GM12878 (cell line): ENCODE measurements at regions not wholly inside any gene's neighbourhood (a gene's known extent, or its start where the extent isn't known, plus 50 kb on each side); places are given as distances from the start of the nearest gene placed in this dataset.

Experiments
- ATAC-seq: fragments of 200-7000 bp; cut with Tn5 transposase; 3 replicates; pipeline ENCODE4 v1.9.1; 2020; ENCODE audit warnings: mild to moderate bottlenecking, moderate library complexity
- BruUV-seq: library from RNA; stranded (reverse); fragments of 400-500 nt; replicated peaks from 2 replicates; lab custom pipeline; 2021; lab: Mats Ljungman, UMichigan
- CTCF ChIA-PET: fragments of 300-600 bp; sonication (Branson Sonifier 250); formaldehyde crosslinking; extraction: SDS; loops from one replicate; lab custom pipeline; 2021; ENCODE audit warnings: inconsistent platforms; lab: Yijun Ruan, JAX
- POLR2A ChIA-PET: fragments of 350-600 bp; formaldehyde crosslinking; extraction: SDS; loops from one replicate; lab custom pipeline; 2021; ENCODE audit warnings: inconsistent platforms; lab: Charles Lee
- RAD21 ChIA-PET: fragments of 300-600 bp; sonication (Branson Sonifier 250); formaldehyde crosslinking; loops from one replicate; lab custom pipeline; 2023; ENCODE audit warnings: antibody characterized with exemption; ENCODE audit not compliant: unreplicated experiment; lab: Charles Lee
- SMC1A ChIA-PET: fragments of 300-600 bp; sonication (Branson Sonifier 250); formaldehyde crosslinking; loops from one replicate; lab custom pipeline; 2023; ENCODE audit not compliant: unreplicated experiment, uncharacterized antibody; lab: Charles Lee
- DNase-seq: peaks from one replicate; pipeline ENCODE4 v3.0.0-alpha.2; 2011; ENCODE audit warnings: low read depth, low spot score
- FAIRE-seq: peaks from 3 replicates; lab custom pipeline; 2011; peaks lifted over from hg19 to GRCh38; lab: Jason Lieb, UNC
- H2AFZ ChIP-seq: 2 replicates; pipeline ENCODE4 v1.6.0; 2011; ENCODE audit warnings: low read depth, low read length, control low read depth; ENCODE audit not compliant: control insufficient read depth
- H3K27ac ChIP-seq: 2 replicates; pipeline ENCODE4 v1.5.1; 2011; ENCODE audit warnings: control low read depth; ENCODE audit not compliant: control insufficient read depth, insufficient read depth
- H3K27me3 ChIP-seq, 2 experiments: replicated peaks in 1 of 2; 2 replicates each; pipeline versions ENCODE4 v1.6.0 to v1.6.1; 2011; ENCODE audit warnings: low read length in 1 of 2; ENCODE audit not compliant: control insufficient read depth in 2 of 2, insufficient read depth in 2 of 2
- H3K36me3 ChIP-seq, 2 experiments: 2 replicates each; pipeline ENCODE4 v1.5.1; 2011; ENCODE audit warnings: low read length in 1 of 2; ENCODE audit not compliant: control insufficient read depth in 2 of 2, insufficient read depth in 2 of 2
- H3K4me1 ChIP-seq: 2 replicates; pipeline ENCODE4 v1.6.1; 2011; ENCODE audit warnings: mild to moderate bottlenecking, low read length, moderate library complexity, mixed read lengths; ENCODE audit not compliant: control insufficient read depth, insufficient read depth
- H3K4me2 ChIP-seq: 2 replicates; pipeline ENCODE4 v1.6.0; 2011; ENCODE audit warnings: control low read depth; ENCODE audit not compliant: control insufficient read depth, insufficient read depth
- H3K4me3 ChIP-seq: fragments of 200-600 bp; sonication (generic); 2 replicates; pipeline ENCODE4 v1.5.1; 2016
- H3K79me2 ChIP-seq: 2 replicates; pipeline ENCODE4 v1.6.0; 2011; ENCODE audit warnings: low read length; ENCODE audit not compliant: control insufficient read depth, insufficient read depth
- H3K9ac ChIP-seq: 2 replicates; pipeline ENCODE4 v1.8.0; 2011; ENCODE audit warnings: low read length, control low read depth, mixed read lengths; ENCODE audit not compliant: control insufficient read depth, insufficient read depth
- H3K9me3 ChIP-seq: replicated peaks from 3 replicates; pipeline ENCODE4 v1.5.1; 2011; ENCODE audit warnings: mild to moderate bottlenecking, low read length; ENCODE audit not compliant: control insufficient read depth, insufficient read depth
- H4K20me1 ChIP-seq: 2 replicates; pipeline ENCODE4 v1.6.0; 2011; ENCODE audit not compliant: control insufficient read depth, insufficient read depth
- CHD4 ChIP-seq: fragments of 200-600 bp; sonication (generic); IDR thresholded peaks from 2 replicates; pipeline ENCODE4 v1.6.1; 2016; ENCODE audit warnings: mild to moderate bottlenecking
- EZH2 ChIP-seq: IDR thresholded peaks from 2 replicates; pipeline ENCODE4 v1.6.1; 2012; ENCODE audit warnings: low read depth, mild to moderate bottlenecking, control low read depth, inconsistent platforms, low read length, borderline replicate concordance; ENCODE audit not compliant: control insufficient read depth
- RB1 ChIP-seq: fragments of 450-650 bp; formaldehyde crosslinking; IDR thresholded peaks from 2 replicates; pipeline ENCODE4 v1.6.1; 2017; ENCODE audit warnings: mild to moderate bottlenecking, borderline replicate concordance
- RELA ChIP-seq: fragments of 450-650 bp; IDR thresholded peaks from 2 replicates; pipeline ENCODE4 v1.8.0; 2014; ENCODE audit warnings: borderline replicate concordance; ENCODE audit not compliant: partially characterized antibody
- SMAD1 ChIP-seq: fragments of 450-650 bp; IDR thresholded peaks from 2 replicates; pipeline ENCODE4 v1.6.1; 2018; ENCODE audit warnings: mild to moderate bottlenecking, low read depth; ENCODE audit not compliant: partially characterized antibody
- WGBS: methylation state at CpG from one replicate; pipeline ENCODE4 v1.1.6; 2016; ENCODE audit warnings: low lambda C conversion rate; ENCODE audit not compliant: insufficient replicate concordance, insufficient coverage; ENCODE audit errors: missing lambda C conversion rate; 5-methylcytosine and 5-hydroxymethylcytosine counted together
- in situ Hi-C: fragments of 300-500 bp; cut with MboI; formaldehyde crosslinking; loops from 9 replicates; pipeline ENCODE4 v1.14.3; 2018; ENCODE audit warnings: mixed read lengths
- intact Hi-C: fragments of 100-400 bp; cut with micrococcal nuclease; formaldehyde crosslinking; loops from one replicate; pipeline ENCODE4 v1.14.2; 2022; ENCODE audit not compliant: unreplicated experiment

DNA sequence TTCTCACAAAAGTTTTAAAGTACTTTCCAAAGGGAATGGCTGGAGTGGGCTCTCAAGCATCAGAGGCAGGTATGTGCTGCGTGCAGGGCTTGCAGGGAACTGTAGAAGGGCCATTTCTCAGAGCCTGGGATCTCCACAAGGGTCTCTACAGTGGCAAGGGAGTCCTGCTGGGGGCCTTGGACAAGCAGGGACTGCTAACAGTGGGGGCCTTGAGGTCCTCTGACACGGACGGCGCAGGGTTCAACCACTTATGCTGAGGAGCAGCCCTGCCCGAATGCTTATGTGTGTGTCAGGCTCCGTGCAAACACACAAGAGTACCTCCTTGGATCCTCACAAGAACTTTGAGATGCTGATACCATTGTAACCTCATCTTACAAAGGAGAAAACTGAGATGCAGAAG, 342.1 kb upstream of the COBL start:
- no peak overlapping the region for H3K4me2 ChIP-seq
- 27% methylated on average over 6 of the region's 6 CpGs for WGBS
- no peaks in the 10 kb centered on the region for H3K79me2 ChIP-seq
- no peaks in the 10 kb centered on the region for H3K36me3 ChIP-seq
- H3K9ac ChIP-seq: no peak overlapping the region
- H4K20me1 ChIP-seq: no peaks in the 10 kb centered on the region
- H3K27me3 ChIP-seq: no peaks in the 10 kb centered on the region
- ChIA-PET CTCF (no interaction called here), SMC1A (no interaction called here), POLR2A (no interaction called here), RAD21 (no interaction called here)
- ATAC-seq: no peak
- no TSS peak for BruUV-seq
- no peak overlapping the region for H3K27ac ChIP-seq
- H2AFZ ChIP-seq: no peak overlapping the region
- H3K4me1 ChIP-seq: no peaks in the 10 kb centered on the region
- intact Hi-C loops: no loop called here
- in situ Hi-C loops: no loop called here
- no peaks in the 10 kb centered on the region for H3K9me3 ChIP-seq
- no peak for DNase-seq
- FAIRE-seq: no peak
- TF ChIP-seq SMAD1: no peak
- H3K4me3 ChIP-seq: no peak overlapping the region

DNA sequence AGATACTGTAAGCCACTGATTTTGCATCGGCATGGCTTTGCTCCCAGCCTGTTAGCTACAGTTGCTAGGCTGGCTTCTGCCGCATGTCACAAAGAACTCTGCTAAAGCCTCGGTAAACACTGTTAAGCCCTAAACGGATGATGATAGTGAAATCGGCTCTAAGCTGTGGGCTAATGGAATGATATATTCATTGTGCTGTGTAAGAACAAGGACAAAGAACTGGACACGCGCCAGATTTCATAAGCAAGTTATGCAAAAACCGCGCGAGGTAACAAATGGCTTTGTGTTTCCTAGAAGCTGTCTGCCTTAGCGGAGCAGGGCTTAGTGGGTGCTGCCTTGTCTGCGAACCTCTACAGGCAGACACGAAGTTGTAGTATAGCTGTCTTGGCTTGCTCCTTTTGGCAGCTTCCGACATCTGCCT, 331.3 kb upstream of the COBL start:
- Histone ChIP-seq H3K9me3 (no peaks in the 10 kb centered on the region), H2AFZ (no peak overlapping the region), H3K4me3 (no peak overlapping the region), H3K4me1 (no peaks in the 10 kb centered on the region), H3K4me2 (no peak overlapping the region), H3K9ac (no peak overlapping the region), H3K79me2 (no peaks in the 10 kb centered on the region), H4K20me1 (no peaks in the 10 kb centered on the region), H3K27me3 (no peaks in the 10 kb centered on the region), H3K36me3 (no peaks in the 10 kb centered on the region), H3K27ac (no peak overlapping the region)
- BruUV-seq: no TSS peak
- RAD21 ChIA-PET: no interaction called here
- in situ Hi-C loops (no loop called here), intact Hi-C loops (no loop called here)
- no peak for TF ChIP-seq RELA
- no peak for TF ChIP-seq CHD4
- TF ChIP-seq EZH2: no peak
- no peak for TF ChIP-seq RB1
- CTCF ChIA-PET: no interaction called here
- POLR2A ChIA-PET: no interaction called here
- no peak for DNase-seq
- FAIRE-seq: no peak
- no peak for ATAC-seq
- SMC1A ChIA-PET: no interaction called here
- WGBS: 68% methylated on average over 14 of the region's 14 CpGs
